Breast epithelium (tissue), 3 donors: ENCODE measurements at regions not wholly inside any gene's neighbourhood (a gene's known extent, or its start where the extent isn't known, plus 50 kb on each side); places are given as distances from the start of the nearest gene placed in this dataset.

Experiments used
- CTCF ChIP-seq, 3 donors: fragments of 450-650 bp; IDR thresholded peaks; one replicate each; pipeline ENCODE4 v1.5.1; 2016 to 2017; ENCODE audit warnings: antibody characterized with exemption in 3 of 3, mild to moderate bottlenecking in 3 of 3, moderate library complexity in 3 of 3
- POLR2A ChIP-seq: fragments of 450-650 bp; IDR thresholded peaks from one replicate; pipeline ENCODE4 v1.6.1; 2016; ENCODE audit warnings: antibody characterized with exemption, mild to moderate bottlenecking, moderate library complexity

- TF ChIP-seq CTCF (IDR thresholded peaks at IDR 0.05) (no peak), POLR2A (no peak)
Observed at GRCh38 chr2:150644298-150645067, 157.0 kb upstream of the RND3 start.
